HG02759 (cell line): ENCODE measurements at regions not wholly inside any gene's neighbourhood (a gene's known extent, or its start where the extent isn't known, plus 50 kb on each side); places are given as distances from the start of the nearest gene placed in this dataset.

ENCODE experiments used
- ATAC-seq: cut with Tn5 transposase; IDR thresholded peaks from one replicate; pipeline ENCODE4 v1.9.1; 2021; ENCODE audit warnings: mild to moderate bottlenecking, moderate library complexity; ENCODE audit not compliant: unreplicated experiment

DNA sequence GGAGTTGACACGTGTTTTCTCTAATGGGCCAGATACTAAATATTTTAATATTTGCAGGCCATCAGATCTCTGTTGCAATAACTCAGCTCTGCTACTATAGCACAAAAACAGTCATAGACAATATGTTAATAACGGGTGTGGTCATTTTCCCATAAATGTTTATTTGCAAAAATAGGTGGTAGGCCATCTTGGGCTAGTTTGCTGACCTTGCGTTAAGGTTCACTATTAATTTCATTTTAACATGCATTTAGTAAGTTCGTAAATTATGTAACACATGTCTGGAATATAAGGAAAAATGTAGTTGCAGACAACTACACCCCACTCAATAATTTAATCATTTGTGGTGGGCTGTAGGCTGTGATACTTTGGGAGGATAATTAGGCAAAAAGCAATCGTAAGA is 577.8 kb downstream of the PKHD1 start:
- ATAC-seq = no peak

DNA sequence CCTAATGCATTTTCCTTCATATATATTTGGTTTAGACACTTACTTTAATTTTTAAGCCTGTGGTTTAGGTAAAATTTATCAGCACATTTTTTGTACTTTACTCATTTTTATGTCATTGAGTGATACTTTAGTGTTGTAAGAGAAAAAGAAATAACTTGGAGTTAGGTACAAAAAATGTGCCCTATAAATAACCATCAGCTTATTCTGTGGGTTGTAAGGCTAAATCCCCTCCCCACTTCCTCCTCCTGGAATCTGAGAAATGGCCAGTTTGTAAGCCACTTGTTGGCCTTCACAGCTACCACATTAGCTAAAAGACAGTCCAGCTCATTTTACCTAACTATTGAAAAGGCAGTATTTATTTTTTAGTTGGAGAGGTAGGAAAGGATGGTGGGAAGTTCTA is 576.3 kb downstream of the PKHD1 start:
- no peak for ATAC-seq

- no peak for ATAC-seq
These were observed 573.3 kb downstream of the PKHD1 start for GRCh38 chr6:51513891-51514747.

- ATAC-seq = no peak
These were observed 572.5 kb downstream of the PKHD1 start for GRCh38 chr6:51514748-51515402.

DNA sequence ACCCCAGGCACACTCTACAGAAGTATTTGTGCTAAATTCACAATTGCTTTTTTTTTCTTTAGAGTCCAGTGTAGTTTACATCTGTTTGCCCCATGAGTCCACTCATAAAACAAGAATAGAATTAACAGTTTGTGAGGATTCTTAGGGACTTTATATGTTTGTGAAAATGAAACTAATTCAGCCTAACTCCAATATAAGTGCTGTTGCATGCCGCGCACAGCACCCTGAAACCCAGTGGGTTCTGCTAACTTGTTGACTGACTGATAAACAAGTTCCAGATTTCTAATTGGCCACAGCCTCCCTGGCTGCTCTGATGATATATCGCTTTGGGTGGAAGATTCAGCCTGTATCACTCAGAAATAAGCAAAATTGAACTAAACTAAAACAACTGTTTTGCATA is 561.4 kb downstream of the PKHD1 start:
- peak; percentile 43 for ATAC-seq

DNA sequence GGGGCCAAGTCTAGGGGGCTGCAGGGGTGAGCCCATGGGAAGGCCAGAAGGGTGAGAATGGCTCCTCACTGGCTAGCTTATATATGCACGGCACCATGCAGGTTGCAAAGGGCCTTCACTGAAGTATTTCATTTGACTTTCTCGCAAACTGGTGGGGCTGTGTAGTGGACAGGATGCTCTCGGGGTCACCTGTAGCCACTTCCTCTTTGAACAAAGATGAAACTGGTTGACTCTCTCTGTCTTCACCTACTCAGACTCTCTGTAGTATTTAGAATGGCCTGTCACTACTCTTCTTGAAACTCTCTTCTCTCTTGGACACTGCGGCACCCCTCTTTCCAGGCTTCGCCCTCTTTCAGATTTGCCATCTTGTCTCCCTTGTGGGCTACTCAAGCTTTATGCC is 560.5 kb downstream of the PKHD1 start:
- peak; percentile 51 for ATAC-seq

- ATAC-seq = no peak
These were observed 558.9 kb downstream of the PKHD1 start for GRCh38 chr6:51528556-51528955.

GRCh38 chr6:51529240-51529639 is 558.2 kb downstream of the PKHD1 start:
- no peak for ATAC-seq

DNA sequence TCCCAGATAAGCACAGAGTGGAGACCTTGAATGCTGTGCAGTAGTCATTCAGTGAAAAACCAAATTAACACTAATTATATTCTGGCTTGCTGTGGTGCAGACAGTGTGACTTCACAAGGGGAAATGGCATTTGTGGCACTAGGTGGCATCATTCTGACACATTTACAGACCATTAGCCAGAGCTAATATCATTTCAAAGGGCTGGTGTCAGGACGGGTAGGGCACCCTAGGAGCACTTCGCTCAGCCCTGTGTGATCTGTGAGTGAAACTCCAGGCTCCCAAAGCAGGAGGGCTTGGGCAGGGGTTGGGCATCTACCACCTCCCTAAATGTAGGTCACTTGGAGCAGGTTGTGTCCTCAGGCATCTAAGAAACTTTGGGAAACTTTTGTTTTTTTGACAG is 555.8 kb downstream of the PKHD1 start:
- peak; percentile 62 for ATAC-seq

DNA sequence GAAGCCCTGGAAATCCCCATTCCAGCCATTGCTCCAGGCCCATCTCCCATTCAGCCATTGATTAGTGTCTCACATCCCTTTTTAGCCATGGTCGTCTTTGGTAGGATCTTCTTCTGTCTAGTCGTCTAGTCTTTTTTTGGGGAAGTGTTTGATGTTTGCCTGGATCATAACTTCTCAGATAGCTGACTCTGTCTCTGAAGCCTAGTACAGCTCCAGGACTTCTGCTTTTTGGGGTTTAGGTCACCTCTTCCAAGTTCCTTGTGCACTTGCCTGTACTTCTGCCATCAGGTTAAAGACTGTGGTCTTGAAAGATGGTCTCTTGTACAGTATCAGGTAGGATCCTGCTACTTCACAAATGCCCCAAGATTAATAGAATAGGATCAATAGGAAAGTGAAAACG is 553.5 kb downstream of the PKHD1 start:
- ATAC-seq = no peak

DNA sequence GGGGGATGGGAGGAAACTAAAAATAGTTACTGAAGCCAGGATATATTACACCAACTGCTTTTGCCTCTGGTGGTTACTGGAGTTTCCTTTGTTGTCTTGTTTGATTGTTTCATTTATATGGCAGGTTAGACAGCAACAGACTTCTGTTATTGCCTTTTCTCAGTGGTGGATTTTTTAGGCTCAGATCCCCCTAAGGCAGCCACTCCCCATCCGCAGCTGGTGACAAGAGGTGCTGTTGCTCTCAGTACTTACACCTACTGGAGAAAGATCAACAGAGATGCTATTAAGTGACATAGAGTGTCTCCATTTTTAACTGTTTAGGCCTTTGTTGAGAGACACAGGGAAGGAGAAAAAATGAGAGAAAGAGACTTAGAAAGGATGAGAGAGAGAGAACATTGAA is 552.1 kb downstream of the PKHD1 start:
- ATAC-seq = no peak

- no peak for ATAC-seq
These were observed 550.7 kb downstream of the PKHD1 start for GRCh38 chr6:51536728-51537127.

GRCh38 chr6:51541847-51542246 is 545.6 kb downstream of the PKHD1 start:
- no peak for ATAC-seq

GRCh38 chr6:51542475-51542874 is 544.9 kb downstream of the PKHD1 start:
- no peak for ATAC-seq

DNA sequence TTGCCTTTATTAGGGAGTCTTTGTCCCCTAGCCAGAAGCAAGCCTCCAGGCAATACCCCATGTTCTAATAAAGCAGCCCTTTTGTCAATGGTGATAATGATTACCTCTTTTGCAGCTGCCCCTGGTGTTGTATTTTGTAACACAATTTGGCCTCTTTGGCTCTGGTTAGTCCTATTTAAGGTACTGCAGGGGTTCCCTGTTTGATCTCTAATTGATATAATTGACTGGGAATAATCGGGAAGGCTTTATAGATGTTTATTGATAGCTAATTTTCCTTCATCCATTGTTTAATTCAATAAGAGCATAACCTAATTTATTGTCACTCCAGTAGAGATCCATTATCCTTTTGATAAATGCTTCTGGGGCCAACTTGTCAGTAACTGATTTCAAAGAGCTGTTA is 537.2 kb downstream of the PKHD1 start:
- ATAC-seq = no peak

DNA sequence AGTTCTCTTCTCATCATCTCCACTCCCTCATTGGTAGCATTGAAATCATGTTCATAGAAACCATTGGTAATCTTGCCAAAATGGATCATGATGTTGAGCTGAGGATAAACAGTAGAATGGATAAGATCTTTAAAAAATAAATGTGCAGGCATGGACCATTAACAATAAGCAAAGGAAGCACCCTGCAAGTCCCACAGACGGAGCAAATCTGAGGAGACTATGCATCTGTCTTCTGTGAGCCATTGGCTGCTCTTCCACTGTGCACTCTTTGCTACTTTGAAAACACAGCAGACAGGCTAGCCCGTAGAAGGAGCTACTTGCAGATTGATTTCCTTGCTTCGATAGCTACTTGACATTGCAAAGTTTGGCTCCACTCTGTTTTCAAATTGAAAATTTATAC is 535.0 kb downstream of the PKHD1 start:
- ATAC-seq = no peak

- no peak for ATAC-seq
These were observed 534.0 kb downstream of the PKHD1 start for GRCh38 chr6:51553246-51554015.

- ATAC-seq = no peak
These were observed 533.4 kb downstream of the PKHD1 start for GRCh38 chr6:51554029-51554428.

GRCh38 chr6:51559059-51559458 is 528.4 kb downstream of the PKHD1 start:
- no peak for ATAC-seq

DNA sequence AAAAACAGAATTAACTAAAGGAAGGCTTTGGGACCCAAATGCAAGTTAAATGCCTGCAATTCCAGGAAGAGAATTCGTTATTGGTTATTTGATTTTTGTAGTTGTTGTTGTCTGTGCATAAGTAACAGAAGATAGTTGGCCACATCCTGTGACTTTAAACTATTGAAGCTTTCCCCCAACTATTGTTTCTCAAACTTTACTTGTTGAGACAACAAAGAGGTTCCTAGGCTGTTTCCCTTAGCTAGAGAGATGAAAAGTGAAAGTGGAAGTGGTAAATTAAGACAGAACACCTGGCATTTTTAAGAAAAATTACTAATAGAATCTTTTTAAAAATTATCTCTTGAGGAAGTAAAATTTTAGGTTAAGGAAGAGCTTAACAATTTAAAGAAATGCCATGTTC is 525.2 kb downstream of the PKHD1 start:
- ATAC-seq = peak; percentile 94
